ENCODE measurements at regions not wholly inside any gene's neighbourhood (a gene's known extent, or its start where the extent isn't known, plus 50 kb on each side); places are given as distances from the start of the nearest gene placed in this dataset.

GRCh38 chr3:74067296-74067695 lies 442.6 kb upstream of the PDZRN3 start:
- no peak overlapping the region for H3K4me3 ChIP-seq (ENCODE audit: low read depth, low read length)
- peak; percentile 7 for DNase-seq (ENCODE audit: low read depth, low spot score)
- POLR2A ChIA-PET = no interaction called here
- peak; percentile 35 for TF ChIP-seq CTCF (IDR thresholded peaks at IDR 0.05; ENCODE audit: insufficient read depth, low read length, missing control alignments)
- CTCF ChIA-PET = no interaction called here

DNA sequence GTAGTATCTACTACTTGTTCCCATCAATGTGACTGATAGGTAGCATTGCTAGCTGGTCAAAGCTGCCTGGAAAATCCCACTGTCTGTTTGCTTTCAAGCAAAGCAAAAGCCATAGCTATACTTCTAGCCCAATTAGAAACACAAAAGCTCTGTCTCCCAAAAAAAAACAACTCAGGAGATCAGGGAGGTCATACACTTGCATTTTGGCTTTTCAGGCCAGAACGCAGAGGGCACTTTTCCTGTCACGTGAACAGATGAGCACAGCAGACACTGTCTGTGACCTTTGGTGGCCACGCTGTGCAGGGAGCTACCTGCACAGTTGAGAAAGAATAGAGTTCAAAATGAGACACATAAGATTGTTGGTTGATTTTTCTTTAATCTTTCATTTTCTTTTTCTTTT lies 441.7 kb upstream of the PDZRN3 start:
- no peak overlapping the region for H3K4me3 ChIP-seq (ENCODE audit: low read depth, low read length)
- TF ChIP-seq CTCF (IDR thresholded peaks at IDR 0.05; ENCODE audit: insufficient read depth, low read length, missing control alignments) = no peak
- DNase-seq (ENCODE audit: low read depth, low spot score) = no peak
- POLR2A ChIA-PET = no interaction called here
- CTCF ChIA-PET = interaction anchor here (1.0 to 1.3 kb wide), 3 partner anchors 56 to 1105 kb away, joined by 3 to 4 read pairs (median 3); no protein-coding TSS in a partner anchor

DNA sequence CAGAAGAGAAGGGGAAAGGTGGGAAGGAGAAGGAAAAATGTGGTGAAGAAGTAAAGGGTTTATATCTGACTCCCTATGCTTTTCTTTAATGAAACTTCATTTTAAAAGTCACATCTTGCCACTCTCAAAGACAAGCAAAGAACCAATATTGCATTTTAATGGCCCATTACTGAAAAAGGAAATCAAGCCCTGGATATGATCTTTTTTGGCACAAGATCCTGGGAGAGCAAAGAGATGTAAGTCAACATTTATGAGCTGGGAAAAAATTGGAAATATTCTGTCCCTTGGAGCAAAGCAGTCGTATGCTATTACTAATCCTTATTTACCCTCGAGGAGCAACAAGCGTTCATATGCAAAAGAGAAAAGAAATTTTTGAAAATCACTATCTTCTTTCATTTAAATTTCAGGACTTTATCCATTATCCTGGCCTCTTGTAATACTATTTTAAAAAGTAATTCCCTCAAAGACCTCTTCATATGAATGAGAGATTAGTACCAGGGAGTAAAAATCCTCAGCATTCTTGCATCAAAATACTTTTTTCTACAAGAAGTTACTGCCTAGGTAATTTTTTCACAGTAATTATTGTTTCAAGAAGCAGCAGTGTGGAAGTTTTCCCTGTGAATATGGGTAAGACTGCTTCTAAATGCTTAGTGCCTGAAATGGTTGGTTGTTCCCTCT lies 435.3 kb upstream of the PDZRN3 start:
- H3K4me3 ChIP-seq (ENCODE audit: low read depth, low read length) = no peak overlapping the region
- ChIA-PET CTCF (no interaction called here), POLR2A (no interaction called here)
- TF ChIP-seq CTCF (IDR thresholded peaks at IDR 0.05; ENCODE audit: insufficient read depth, low read length, missing control alignments) = no peak
- no peak for DNase-seq (ENCODE audit: low read depth, low spot score)

DNA sequence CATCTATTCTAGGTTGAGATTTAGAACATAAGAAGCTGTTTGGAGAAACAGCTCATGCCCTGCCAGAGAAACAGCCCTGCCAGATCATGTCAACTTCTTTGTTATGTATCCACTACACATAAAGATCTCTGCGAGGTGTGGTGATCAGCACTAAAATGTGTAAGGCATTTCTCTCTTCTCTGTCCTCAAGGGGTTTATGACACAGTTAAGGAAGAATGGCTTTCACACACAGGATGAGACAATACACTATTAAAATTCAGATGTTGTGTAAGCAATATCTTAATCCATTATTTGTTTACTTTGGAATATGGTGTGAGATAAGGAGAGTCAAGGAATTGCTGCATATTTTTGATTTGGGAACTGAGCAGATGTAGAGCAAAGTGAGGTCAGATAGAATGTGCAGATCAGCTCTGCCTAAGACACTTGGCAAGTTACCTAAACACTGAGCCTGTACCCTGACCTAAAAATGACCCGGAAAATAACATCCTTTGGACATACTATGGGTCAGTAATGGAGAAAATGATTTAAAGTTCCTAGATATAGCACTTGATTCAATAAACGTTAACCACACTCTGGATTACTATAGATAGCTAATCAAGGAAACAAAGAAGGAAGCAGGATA lies 434.7 kb upstream of the PDZRN3 start:
- ChIA-PET CTCF (interaction anchor here (0.6 kb wide), 1 partner anchor 942 kb away, joined by 3 read pairs; no protein-coding TSS in a partner anchor), POLR2A (no interaction called here)
- DNase-seq (ENCODE audit: low read depth, low spot score) = no peak
- no peak for TF ChIP-seq CTCF (IDR thresholded peaks at IDR 0.05; ENCODE audit: insufficient read depth, low read length, missing control alignments)
- H3K4me3 ChIP-seq (ENCODE audit: low read depth, low read length) = no peak overlapping the region

- ChIA-PET CTCF (no interaction called here), POLR2A (no interaction called here)
- no peak for DNase-seq (ENCODE audit: low read depth, low spot score)
- H3K4me3 ChIP-seq (ENCODE audit: low read depth, low read length) = no peak overlapping the region
- TF ChIP-seq CTCF (IDR thresholded peaks at IDR 0.05; ENCODE audit: insufficient read depth, low read length, missing control alignments) = no peak
Observed at GRCh38 chr3:74057169-74057568, 432.4 kb upstream of the PDZRN3 start.

- H3K4me3 ChIP-seq (ENCODE audit: low read depth, low read length) = no peak overlapping the region
- ChIA-PET CTCF (no interaction called here), POLR2A (no interaction called here)
- TF ChIP-seq CTCF (IDR thresholded peaks at IDR 0.05; ENCODE audit: insufficient read depth, low read length, missing control alignments) = no peak
- DNase-seq (ENCODE audit: low read depth, low spot score) = no peak
Observed at GRCh38 chr3:74055061-74055460, 430.3 kb upstream of the PDZRN3 start.
